OCI-LY3 (cell line): ENCODE measurements at regions not wholly inside any gene's neighbourhood (a gene's known extent, or its start where the extent isn't known, plus 50 kb on each side); places are given as distances from the start of the nearest gene placed in this dataset.

ENCODE experiments used
- H2AFZ ChIP-seq: fragments of 200-600, 300-600 bp; shearing (Covaris generic); 2 replicates; pipeline ENCODE4 v1.6.0; 2014; ENCODE audit warnings: antibody characterized with exemption, low read depth, low read length
- H3K27ac ChIP-seq: fragments of 200-600, 300-600 bp; sonication (generic); 2 replicates; pipeline ENCODE4 v1.5.1; 2014; ENCODE audit warnings: mild to moderate bottlenecking, low read length, moderate library complexity, mixed read lengths
- H3K27me3 ChIP-seq: fragments of 200-600, 300-600 bp; sonication (generic); 2 replicates; pipeline ENCODE4 v1.6.1; 2014; ENCODE audit warnings: low read depth, low read length, mixed read lengths
- H3K36me3 ChIP-seq: fragments of 200-600, 300-600 bp; sonication (generic); replicated peaks from 2 replicates; pipeline ENCODE3; 2014; ENCODE audit warnings: low read depth, low read length, mixed read lengths
- H3K4me1 ChIP-seq: fragments of 300-600, 200-600 bp; sonication (generic); 2 replicates; pipeline ENCODE4 v1.6.1; 2014; ENCODE audit warnings: low read length, mixed read lengths
- H3K4me2 ChIP-seq: fragments of 200-600, 300-600 bp; sonication (generic); 2 replicates; pipeline ENCODE4 v1.6.1; 2014; ENCODE audit warnings: low read length, mixed read lengths
- H3K4me3 ChIP-seq: fragments of 300-600, 200-600 bp; sonication (generic); 2 replicates; pipeline ENCODE4 v1.5.1; 2014; ENCODE audit warnings: antibody characterized with exemption, mild to moderate bottlenecking, low read length, moderate library complexity
- H3K79me2 ChIP-seq: fragments of 300-600, 200-600 bp; shearing (Covaris generic); 2 replicates; pipeline ENCODE4 v1.6.1; 2014; ENCODE audit warnings: mild to moderate bottlenecking, low read length, mixed read lengths
- H3K9ac ChIP-seq: fragments of 300-600, 200-600 bp; shearing (Covaris generic); 2 replicates; pipeline ENCODE4 v1.6.0; 2014; ENCODE audit warnings: mild to moderate bottlenecking, low read length, moderate library complexity
- H3K9me3 ChIP-seq: fragments of 200-600, 300-600 bp; shearing (Covaris generic); 2 replicates; pipeline ENCODE4 v1.6.1; 2014; ENCODE audit warnings: low read length, mixed read lengths; ENCODE audit not compliant: insufficient read depth
- H4K20me1 ChIP-seq: fragments of 200-600, 300-600 bp; sonication (generic); 2 replicates; pipeline ENCODE4 v1.6.1; 2016; ENCODE audit warnings: low read length, mixed read lengths; ENCODE audit not compliant: insufficient read depth
- CTCF ChIP-seq: fragments of 200-600, 300-600 bp; sonication (generic); IDR thresholded peaks from 2 replicates; pipeline ENCODE4 v1.5.1; 2014; ENCODE audit warnings: antibody characterized with exemption, low read length, low read depth
- EZH2phosphoT487 ChIP-seq: fragments of 200-600 bp; shearing (Covaris generic); IDR thresholded peaks from 2 replicates; pipeline ENCODE4 v1.6.1; 2018; ENCODE audit warnings: antibody characterized with exemption, mixed run types, low read depth

- Histone ChIP-seq H3K4me2 (peak overlapping the region; percentile 53), H3K4me1 (peaks cover 17% of the 10 kb centered on the region), H2AFZ (peak overlapping the region; percentile 62), H3K79me2 (no peaks in the 10 kb centered on the region), H3K27me3 (no peaks in the 10 kb centered on the region), H3K36me3 (no peaks in the 10 kb centered on the region), H3K27ac (peak overlapping the region; percentile 54), H3K4me3 (peak overlapping the region; percentile 24), H4K20me1 (no peaks in the 10 kb centered on the region), H3K9me3 (no peaks in the 10 kb centered on the region), H3K9ac (no peak overlapping the region)
- TF ChIP-seq EZH2phosphoT487 (no peak), CTCF (no peak)
These were observed 328.2 kb downstream of the DKK2 start for GRCh38 chr4:106707776-106708463.

GRCh38 chr4:106704253-106704870 lies 331.8 kb downstream of the DKK2 start:
- H4K20me1 ChIP-seq = no peaks in the 10 kb centered on the region
- H3K79me2 ChIP-seq = no peaks in the 10 kb centered on the region
- no peak overlapping the region for H3K4me2 ChIP-seq
- H3K9ac ChIP-seq = no peak overlapping the region
- H3K27ac ChIP-seq = no peak overlapping the region
- no peak overlapping the region for H2AFZ ChIP-seq
- no peaks in the 10 kb centered on the region for H3K9me3 ChIP-seq
- H3K27me3 ChIP-seq = no peaks in the 10 kb centered on the region
- H3K4me1 ChIP-seq = peaks cover 17% of the 10 kb centered on the region
- no peak for TF ChIP-seq CTCF
- no peak for TF ChIP-seq EZH2phosphoT487
- no peak overlapping the region for H3K4me3 ChIP-seq
- H3K36me3 ChIP-seq = no peaks in the 10 kb centered on the region

GRCh38 chr4:106700321-106700720 lies 331.7 kb upstream of the GIMD1 start:
- H3K27me3 ChIP-seq = no peaks in the 10 kb centered on the region
- no peaks in the 10 kb centered on the region for H4K20me1 ChIP-seq
- H3K4me3 ChIP-seq = no peak overlapping the region
- no peak overlapping the region for H3K27ac ChIP-seq
- peaks cover 6% of the 10 kb centered on the region for H3K4me1 ChIP-seq
- no peaks in the 10 kb centered on the region for H3K79me2 ChIP-seq
- TF ChIP-seq EZH2phosphoT487 (no peak), CTCF (no peak)
- no peak overlapping the region for H3K4me2 ChIP-seq
- H3K36me3 ChIP-seq = no peaks in the 10 kb centered on the region
- no peak overlapping the region for H2AFZ ChIP-seq
- no peaks in the 10 kb centered on the region for H3K9me3 ChIP-seq
- H3K9ac ChIP-seq = no peak overlapping the region

GRCh38 chr4:106698621-106699195 lies 330.1 kb upstream of the GIMD1 start:
- Histone ChIP-seq H3K36me3 (no peaks in the 10 kb centered on the region), H3K27me3 (no peaks in the 10 kb centered on the region), H3K27ac (no peak overlapping the region), H3K79me2 (no peaks in the 10 kb centered on the region), H4K20me1 (no peaks in the 10 kb centered on the region), H3K4me3 (no peak overlapping the region), H3K4me1 (peaks cover 16% of the 10 kb centered on the region), H2AFZ (no peak overlapping the region), H3K9ac (no peak overlapping the region), H3K9me3 (no peaks in the 10 kb centered on the region), H3K4me2 (no peak overlapping the region)
- TF ChIP-seq CTCF (no peak), EZH2phosphoT487 (no peak)
